ENCODE measurements at regions not wholly inside any gene's neighbourhood (a gene's known extent, or its start where the extent isn't known, plus 50 kb on each side); places are given as distances from the start of the nearest gene placed in this dataset.

DNA sequence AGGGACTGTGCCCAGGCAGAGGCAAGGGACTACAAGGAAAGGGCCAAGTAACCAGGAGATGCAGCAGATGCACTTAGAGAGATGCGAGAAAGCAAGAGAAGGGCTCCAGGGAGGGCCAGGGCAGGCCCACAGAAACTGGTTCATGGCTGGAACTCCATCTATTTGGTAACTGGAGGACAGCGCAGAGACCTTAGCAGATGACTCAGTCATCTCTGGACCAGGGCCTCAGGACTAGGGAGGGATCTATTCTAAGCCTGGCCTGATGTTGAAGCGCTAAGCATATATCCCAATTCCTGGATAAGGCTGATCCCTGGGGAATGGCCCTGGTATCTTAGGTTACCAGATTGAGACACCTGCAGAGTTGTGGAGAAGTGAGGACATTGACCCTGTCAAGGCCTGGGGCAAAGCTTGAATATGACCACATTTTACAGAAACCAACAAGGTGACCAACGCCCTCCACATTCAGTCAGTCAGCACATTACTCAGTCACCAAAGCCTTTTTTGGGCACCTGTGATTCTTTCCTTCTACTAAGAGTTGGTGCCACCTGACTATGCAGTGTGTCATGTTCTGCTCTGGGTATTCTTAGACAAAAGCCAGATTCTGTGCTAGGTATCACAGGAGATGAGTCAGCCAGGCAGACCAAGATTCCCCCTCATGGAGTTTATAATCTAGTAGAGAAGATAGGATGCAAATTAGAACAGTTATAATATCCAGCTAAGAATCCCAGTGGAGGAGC lies 68.4 kb upstream of the SLCO3A1 start:
- in situ Hi-C loops (cut with MboI; ENCODE audit: low sequenced_read_pairs): no loop called here

GRCh38 chr15:91787198-91787597 lies 66.3 kb upstream of the SLCO3A1 start:
- in situ Hi-C loops (cut with MboI; ENCODE audit: low sequenced_read_pairs): no loop called here

DNA sequence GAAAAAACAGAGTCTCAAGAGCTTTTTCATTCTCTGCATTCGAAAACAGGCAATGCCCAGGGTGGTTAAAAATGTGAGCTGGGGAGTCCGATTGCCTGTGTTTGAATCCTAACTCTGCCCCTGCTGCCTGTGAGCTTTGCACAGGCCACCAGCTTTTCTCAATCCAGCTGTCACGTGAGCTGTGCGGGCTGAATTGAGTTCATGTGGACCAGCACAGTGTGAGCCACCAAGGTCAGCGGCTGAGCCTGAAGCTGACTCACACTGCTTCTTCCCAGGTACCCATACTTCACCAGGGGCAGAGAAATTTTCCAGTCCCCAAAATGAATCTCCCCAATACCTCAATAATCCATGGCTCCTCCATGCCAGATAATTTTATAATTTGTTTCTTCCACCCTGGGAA lies 64.4 kb upstream of the SLCO3A1 start:
- in situ Hi-C loops (cut with MboI; ENCODE audit: low sequenced_read_pairs): no loop called here

GRCh38 chr15:91790836-91791235 lies 62.7 kb upstream of the SLCO3A1 start:
- in situ Hi-C loops (cut with MboI; ENCODE audit: low sequenced_read_pairs): no loop called here

DNA sequence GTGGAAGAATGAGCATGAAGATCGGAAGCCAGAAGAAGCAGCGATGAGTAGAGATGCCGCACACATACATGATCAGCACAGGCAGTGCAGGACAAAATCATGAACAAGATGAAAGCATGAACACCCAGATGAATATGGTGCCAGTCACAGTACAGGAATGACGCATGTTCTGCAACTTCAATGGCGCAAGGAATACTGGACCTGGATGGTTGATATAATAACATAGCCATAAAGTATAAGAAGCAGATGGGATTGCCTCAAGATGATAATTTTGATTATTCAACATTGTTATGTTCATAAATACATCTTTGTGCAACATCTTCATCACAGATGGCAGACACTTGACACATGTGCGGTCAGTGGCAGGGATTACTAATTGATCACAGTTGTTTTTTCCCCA lies 59.7 kb upstream of the SLCO3A1 start:
- in situ Hi-C loops (cut with MboI; ENCODE audit: low sequenced_read_pairs): no loop called here

GRCh38 chr15:91795235-91795634 lies 58.3 kb upstream of the SLCO3A1 start:
- in situ Hi-C loops (cut with MboI; ENCODE audit: low sequenced_read_pairs): no loop called here

GRCh38 chr15:91801836-91802534 lies 51.5 kb upstream of the SLCO3A1 start:
- in situ Hi-C loops (cut with MboI; ENCODE audit: low sequenced_read_pairs): no loop called here

GRCh38 chr15:91803260-91803659 lies 50.2 kb upstream of the SLCO3A1 start:
- in situ Hi-C loops (cut with MboI; ENCODE audit: low sequenced_read_pairs): no loop called here

Measured in HL-60/S4 treated with retinoic acid at 250 ng/mL for 4 days and 3 days (cell line).